Body of pancreas (tissue), 4 donors: ENCODE measurements at regions not wholly inside any gene's neighbourhood (a gene's known extent, or its start where the extent isn't known, plus 50 kb on each side); places are given as distances from the start of the nearest gene placed in this dataset.

Experiments used
- CTCF ChIP-seq, 7 experiments: fragments of 450-650 bp in 4 of 7; fragments of 200-600 bp in 3 of 7; sonication (generic) in 3 of 7; IDR thresholded peaks; one replicate each; pipeline ENCODE4 v1.5.1; 2016 to 2019; ENCODE audit warnings: antibody characterized with exemption in 7 of 7
- POLR2A ChIP-seq, 3 donors: fragments of 450-650 bp; IDR thresholded peaks; one replicate each; pipeline ENCODE4 v1.6.1; 2016; ENCODE audit warnings: antibody characterized with exemption in 3 of 3, mild to moderate bottlenecking in 2 of 3

GRCh38 chr11:98710986-98711385 is 309.8 kb upstream of the CNTN5 start:
- TF ChIP-seq POLR2A (IDR thresholded peaks at IDR 0.05) (no peak), CTCF (IDR thresholded peaks at IDR 0.05) (no peak)
